EL (cell line): ENCODE measurements at regions not wholly inside any gene's neighbourhood (a gene's known extent, or its start where the extent isn't known, plus 50 kb on each side); places are given as distances from the start of the nearest gene placed in this dataset.
A peak's percentile ranks its signal among the peaks of the same experiment; 100 is the strongest.
"Not testable (repeated sequence)": the region's sequence is repeated elsewhere in the genome, so short reads cannot be mapped to it uniquely, and the experiment has no call there.

Experiments
- DNase-seq: peaks from one replicate; pipeline ENCODE4 v3.0.0-alpha.2; 2016

GRCh38 chr15:62849316-62850106 is 193.0 kb upstream of the TPM1 start:
- no peak for DNase-seq

GRCh38 chr15:62850318-62850717 is 192.2 kb upstream of the TPM1 start:
- DNase-seq = no peak

- DNase-seq = peak; percentile 96
Observed at GRCh38 chr15:62850791-62851291, 191.7 kb upstream of the TPM1 start.

- DNase-seq = peak; percentile 21
Observed at GRCh38 chr15:62853114-62853840, 189.3 kb upstream of the TPM1 start.

GRCh38 chr15:62853841-62854225 is 188.7 kb upstream of the TPM1 start:
- DNase-seq = no peak

GRCh38 chr15:62854420-62855084 is 188.0 kb upstream of the TPM1 start:
- no peak for DNase-seq

GRCh38 chr15:62855085-62855476 is 187.5 kb upstream of the TPM1 start:
- DNase-seq = no peak

- no peak for DNase-seq
Observed at GRCh38 chr15:62856466-62857246, 185.9 kb upstream of the TPM1 start.

GRCh38 chr15:62857411-62857853 is 185.1 kb upstream of the TPM1 start:
- DNase-seq = no peak

GRCh38 chr15:62858343-62858742 is 184.2 kb upstream of the TPM1 start:
- no peak for DNase-seq

GRCh38 chr15:62862717-62863116 is 179.8 kb upstream of the TPM1 start:
- DNase-seq = no peak

GRCh38 chr15:62866366-62866765 is 176.2 kb upstream of the TPM1 start:
- no peak for DNase-seq

- DNase-seq = no peak
Observed at GRCh38 chr15:62867844-62868243, 174.7 kb upstream of the TPM1 start.

- DNase-seq = no peak
Observed at GRCh38 chr15:62868507-62868906, 174.0 kb upstream of the TPM1 start.

- DNase-seq = no peak
Observed at GRCh38 chr15:62869116-62869515, 173.4 kb upstream of the TPM1 start.

- DNase-seq = no peak
Observed at GRCh38 chr15:62870216-62870615, 172.3 kb upstream of the TPM1 start.

GRCh38 chr15:62870701-62871100 is 171.8 kb upstream of the TPM1 start:
- not testable (repeated sequence) for DNase-seq

- peak; percentile 53 for DNase-seq
Observed at GRCh38 chr15:62873203-62873602, 169.3 kb upstream of the TPM1 start.

- DNase-seq = no peak
Observed at GRCh38 chr15:62874064-62874463, 168.5 kb upstream of the TPM1 start.

- DNase-seq = no peak
Observed at GRCh38 chr15:62874959-62875625, 167.5 kb upstream of the TPM1 start.

- DNase-seq = no peak
Observed at GRCh38 chr15:62875626-62876021, 166.9 kb upstream of the TPM1 start.

- DNase-seq = no peak
Observed at GRCh38 chr15:62877276-62877857, 165.2 kb upstream of the TPM1 start.
